ENCODE measurements at regions not wholly inside any gene's neighbourhood (a gene's known extent, or its start where the extent isn't known, plus 50 kb on each side); places are given as distances from the start of the nearest gene placed in this dataset.

DNA sequence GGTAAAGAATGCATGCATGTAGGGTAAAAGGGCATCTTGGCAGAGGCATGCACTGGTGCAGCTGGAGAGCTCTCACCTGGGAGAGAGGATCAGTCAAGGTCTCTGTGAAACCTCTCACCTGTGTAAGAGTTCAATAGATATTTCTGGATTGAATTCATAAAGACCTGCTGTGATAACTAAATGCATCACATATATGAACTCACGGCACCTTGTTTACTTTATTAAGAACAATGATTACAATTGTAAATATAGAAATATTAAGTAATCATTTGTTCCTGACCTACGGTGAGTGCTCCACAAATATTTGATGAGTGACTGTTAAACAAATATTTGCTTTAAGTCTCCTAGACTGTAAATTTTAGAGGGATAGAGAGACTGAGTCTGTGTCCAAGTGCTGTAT, 85.9 kb upstream of the PAQR3 start:
- no peak for DNase-seq (ENCODE audit: low spot score)

DNA sequence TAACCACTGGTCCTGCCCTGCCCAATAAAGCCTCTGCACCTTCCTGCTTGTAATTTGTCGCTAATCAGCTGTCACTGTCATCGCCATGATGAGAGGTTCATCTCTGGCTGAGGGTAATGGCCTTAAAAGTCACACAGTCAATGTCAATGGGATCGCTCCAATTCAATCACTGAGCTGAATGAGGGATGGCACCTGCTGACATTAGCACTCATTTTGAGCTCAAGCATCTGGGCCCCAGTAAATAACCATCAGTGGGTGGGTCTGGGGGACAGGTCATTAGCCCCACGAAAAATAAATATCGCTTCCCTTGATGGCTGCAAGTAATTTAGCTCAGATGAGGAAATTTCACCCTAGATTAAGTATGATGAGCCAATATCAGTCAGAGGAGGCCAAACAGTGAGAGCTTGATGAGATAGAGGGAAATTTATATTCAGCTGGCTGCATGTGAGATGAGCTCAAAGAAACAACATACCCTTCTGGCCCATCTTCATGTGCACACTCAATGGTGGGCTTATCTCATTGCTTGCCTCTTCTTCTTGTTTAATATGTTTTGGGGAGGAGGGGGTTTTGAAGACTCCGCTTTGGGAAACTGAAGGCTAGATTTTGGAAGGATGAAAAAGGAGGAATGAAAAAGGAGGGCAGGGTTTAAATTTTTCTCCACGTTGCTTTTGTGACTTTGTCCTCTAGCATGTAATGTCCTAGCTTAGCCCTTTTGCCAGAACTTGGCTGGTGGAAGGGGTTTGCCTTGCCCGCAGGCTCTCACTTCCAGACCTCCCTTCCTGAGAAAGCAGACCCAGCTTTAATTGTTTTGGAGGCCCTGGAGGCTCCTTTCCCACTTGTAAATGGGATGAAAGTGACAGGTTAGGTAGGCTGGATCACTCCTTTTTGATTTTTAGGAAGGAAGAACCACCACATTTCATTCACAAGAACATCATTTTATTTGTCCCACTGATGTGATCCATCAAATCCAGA, 84.8 kb upstream of the PAQR3 start:
- DNase-seq (ENCODE audit: low spot score) = no peak

GRCh38 chr4:79022529-79022928, 83.3 kb upstream of the PAQR3 start:
- no peak for DNase-seq (ENCODE audit: low spot score)

DNA sequence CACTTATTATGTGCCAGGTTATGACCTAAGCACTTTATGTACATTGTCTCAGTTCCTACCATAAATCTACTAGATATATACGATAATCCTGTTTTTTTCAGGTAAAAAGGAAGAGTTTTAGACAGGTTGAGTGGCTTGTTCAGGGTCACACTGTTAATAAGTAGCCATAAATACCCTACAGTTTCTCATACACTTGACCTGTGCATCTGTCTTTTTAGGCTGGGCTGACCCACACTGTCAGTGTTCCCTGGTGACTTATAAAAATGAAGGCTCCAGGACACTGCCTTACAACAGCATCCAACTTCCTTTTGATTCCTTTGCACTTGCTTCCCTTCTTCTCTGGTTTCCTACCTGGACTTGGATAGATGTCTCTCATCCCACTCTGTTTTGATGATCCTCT, 78.2 kb upstream of the PAQR3 start:
- no peak for DNase-seq (ENCODE audit: low spot score)

DNA sequence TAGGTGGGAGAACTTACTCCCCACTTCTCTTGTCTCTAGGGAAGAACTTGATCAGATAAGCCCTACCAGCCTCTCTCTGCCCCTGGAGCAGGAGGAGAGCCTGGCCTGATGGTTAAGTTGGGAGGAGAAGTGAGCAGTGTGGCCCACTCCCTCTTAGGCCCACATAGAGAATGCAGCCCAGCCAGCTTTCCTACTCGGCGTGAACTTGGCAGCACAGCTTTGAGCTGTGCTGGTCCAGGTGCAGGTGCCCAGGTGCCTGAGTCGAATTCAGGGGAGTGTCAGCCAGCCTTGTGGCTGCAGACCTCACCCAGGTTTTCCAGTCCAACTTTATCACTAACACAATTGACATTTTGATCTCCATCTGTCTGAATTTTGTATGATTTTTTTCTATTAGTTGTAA, 77.6 kb upstream of the PAQR3 start:
- DNase-seq (ENCODE audit: low spot score) = no peak

DNA sequence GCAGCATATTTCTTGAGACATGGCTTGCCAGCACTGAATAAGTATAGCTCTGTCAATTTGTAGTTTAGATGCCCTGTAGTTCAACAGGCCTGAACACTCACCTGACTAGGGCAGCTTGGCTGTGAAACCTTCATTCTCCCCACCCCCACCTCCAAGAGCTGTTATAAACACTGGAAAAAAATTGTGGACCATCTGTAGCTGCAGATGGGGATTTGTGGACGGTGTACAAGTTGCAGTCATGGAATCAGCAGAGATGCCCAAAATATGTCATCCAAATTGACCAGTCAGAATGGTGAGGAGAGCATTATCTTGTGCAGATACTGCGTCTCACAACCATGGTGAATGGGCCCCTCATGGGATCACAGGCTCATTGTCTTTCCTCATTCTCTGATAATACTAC, 76.2 kb upstream of the PAQR3 start:
- DNase-seq (ENCODE audit: low spot score) = no peak

GRCh38 chr4:79014230-79014629, 75.0 kb upstream of the PAQR3 start:
- DNase-seq (ENCODE audit: low spot score) = no peak

DNA sequence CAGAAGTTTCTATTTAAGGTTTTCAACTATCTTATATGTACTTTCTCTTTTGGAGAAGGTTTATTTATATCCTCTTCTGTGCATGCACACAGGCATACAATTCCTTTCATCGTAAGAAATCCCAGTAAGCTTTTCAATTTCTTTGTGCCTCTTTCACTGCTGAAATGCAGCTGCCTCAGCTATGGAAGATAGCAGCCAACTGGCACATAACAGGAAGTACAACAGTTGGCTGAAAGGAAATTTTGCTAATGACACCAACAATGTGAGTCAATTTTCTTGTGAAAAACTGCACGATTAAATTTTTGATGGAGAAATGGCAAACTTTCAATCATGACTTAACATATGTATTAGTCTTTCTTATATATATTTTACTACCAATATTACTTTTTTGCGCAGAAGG, 74.5 kb upstream of the PAQR3 start:
- no peak for DNase-seq (ENCODE audit: low spot score)

DNA sequence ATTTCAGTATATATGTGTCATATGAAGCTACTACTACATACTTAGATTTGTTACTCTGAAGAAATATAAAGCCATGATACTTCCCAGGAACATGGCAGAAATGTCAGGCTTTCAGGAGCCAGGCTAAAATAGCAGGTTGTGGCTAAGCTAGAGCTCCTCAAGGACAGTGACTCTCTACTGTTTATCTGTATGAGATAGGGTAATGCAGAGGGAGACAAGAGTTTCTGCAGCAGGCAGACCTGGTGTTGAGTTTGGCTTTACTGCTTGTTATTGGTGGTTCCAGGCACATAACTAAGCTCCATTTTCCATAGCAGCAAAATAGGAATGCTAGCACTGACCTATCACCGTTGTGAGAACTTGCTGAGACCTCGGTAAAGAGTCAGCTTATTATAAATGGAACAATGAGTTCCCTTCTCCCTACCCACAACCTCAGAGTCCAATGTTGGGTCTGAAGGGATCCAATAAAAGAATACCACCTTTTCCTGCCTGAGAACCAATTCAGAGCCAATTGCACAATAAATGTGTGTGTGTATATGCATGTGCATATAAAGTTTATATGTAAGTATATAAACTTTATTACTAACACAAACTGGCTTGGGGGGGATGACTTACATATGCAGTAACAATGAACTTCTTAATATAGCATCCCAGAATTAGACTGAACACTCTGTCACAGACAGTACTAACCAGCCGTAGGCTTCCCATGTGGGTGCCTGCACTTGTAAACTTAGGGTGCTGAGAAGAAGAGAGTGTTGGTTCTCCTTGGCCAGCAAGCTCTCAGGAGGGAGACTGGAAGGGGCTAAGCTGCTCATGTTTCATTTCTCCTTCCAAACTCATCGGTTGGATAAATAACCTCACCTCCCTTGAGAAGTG, 51.9 kb upstream of the PAQR3 start:
- no peak for DNase-seq (ENCODE audit: low spot score)

- DNase-seq (ENCODE audit: low spot score) = no peak
Observed at GRCh38 chr4:78989697-78990270, 50.5 kb upstream of the PAQR3 start.
